ENCODE measurements at regions not wholly inside any gene's neighbourhood (a gene's known extent, or its start where the extent isn't known, plus 50 kb on each side); places are given as distances from the start of the nearest gene placed in this dataset.

DNA sequence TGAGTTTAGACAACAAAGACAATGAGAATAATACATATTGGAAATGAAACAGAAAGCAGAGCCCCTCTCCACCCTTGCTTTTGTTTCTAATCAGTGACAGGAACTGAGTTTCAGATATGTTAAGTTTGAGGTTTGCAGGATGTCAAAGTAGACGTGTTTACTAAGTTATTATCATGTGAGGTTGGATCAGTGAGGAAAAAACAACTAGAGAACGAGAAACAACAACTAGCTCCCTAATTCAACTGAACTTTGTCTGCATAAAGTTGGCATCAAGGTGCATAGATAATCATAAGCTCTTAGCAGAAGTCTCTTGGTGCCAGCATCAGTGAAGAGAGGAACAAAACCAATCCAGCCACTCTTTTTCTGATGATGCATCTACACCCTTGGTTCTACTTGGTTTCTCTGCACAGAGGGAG lies 491.1 kb upstream of the NR2F2 start:
- peak overlapping the region; percentile 91 for H3K27ac ChIP-seq (ENCODE audit: low read length)
- H3K9me2 ChIP-seq (replicated peaks; ENCODE audit: insufficient read depth, low read length) = no peaks in the 10 kb centered on the region
- H3K79me2 ChIP-seq (ENCODE audit: low read length) = no peaks in the 10 kb centered on the region
- peak; percentile 85 for DNase-seq
- peaks cover 41% of the 10 kb centered on the region for H3K4me1 ChIP-seq (ENCODE audit: low read length)
- peak overlapping the region; percentile 62 for H3K4me2 ChIP-seq (ENCODE audit: low read depth, low read length)
- TF ChIP-seq EZH2 (optimal IDR thresholded peaks at IDR 0.05; ENCODE audit: low read depth, low read length) = no peak
- no peak for TF ChIP-seq CTCF (IDR thresholded peaks at IDR 0.05; ENCODE audit: low read length)
- TF ChIP-seq EZH2phosphoT487 (IDR thresholded peaks at IDR 0.05; ENCODE audit: low read length) = no peak
- H3K9me3 ChIP-seq (replicated peaks; ENCODE audit: insufficient read depth, low read length) = no peaks in the 10 kb centered on the region
- H4K20me1 ChIP-seq (ENCODE audit: insufficient read depth, low read length) = no peaks in the 10 kb centered on the region
- H2AFZ ChIP-seq (ENCODE audit: low read length) = peak overlapping the region; percentile 9
- no peaks in the 10 kb centered on the region for H3K27me3 ChIP-seq (replicated peaks; ENCODE audit: insufficient read depth, low read length)
- H3K36me3 ChIP-seq (replicated peaks; ENCODE audit: insufficient read depth, low read length) = no peaks in the 10 kb centered on the region
- peak overlapping the region; percentile 29; the same call in 1 of the 2 replicates for H3K4me3 ChIP-seq (ENCODE audit: low read length)
- peaks cover 11% of the 10 kb centered on the region for H3F3A ChIP-seq (ENCODE audit: insufficient read depth, low read length)
- H3K9ac ChIP-seq (ENCODE audit: low read length) = peak overlapping the region; percentile 14; the same call in 1 of the 2 replicates

GRCh38 chr15:95840004-95840403 lies 490.5 kb upstream of the NR2F2 start:
- DNase-seq = no peak
- H3K79me2 ChIP-seq (ENCODE audit: low read length) = no peaks in the 10 kb centered on the region
- peak overlapping the region; percentile 24 for H2AFZ ChIP-seq (ENCODE audit: low read length)
- H3K27me3 ChIP-seq (replicated peaks; ENCODE audit: insufficient read depth, low read length) = no peaks in the 10 kb centered on the region
- H3K27ac ChIP-seq (ENCODE audit: low read length) = peak overlapping the region; percentile 91
- H3K9me2 ChIP-seq (replicated peaks; ENCODE audit: insufficient read depth, low read length) = no peaks in the 10 kb centered on the region
- H3F3A ChIP-seq (ENCODE audit: insufficient read depth, low read length) = peaks cover 11% of the 10 kb centered on the region
- peaks cover 41% of the 10 kb centered on the region for H3K4me1 ChIP-seq (ENCODE audit: low read length)
- no peaks in the 10 kb centered on the region for H3K36me3 ChIP-seq (replicated peaks; ENCODE audit: insufficient read depth, low read length)
- H3K4me3 ChIP-seq (ENCODE audit: low read length) = no peak overlapping the region
- peak overlapping the region; percentile 14; the same call in 1 of the 2 replicates for H3K9ac ChIP-seq (ENCODE audit: low read length)
- H4K20me1 ChIP-seq (ENCODE audit: insufficient read depth, low read length) = no peaks in the 10 kb centered on the region
- H3K4me2 ChIP-seq (ENCODE audit: low read depth, low read length) = peak overlapping the region; percentile 62; the same call in 1 of the 2 replicates
- no peak for TF ChIP-seq EZH2phosphoT487 (IDR thresholded peaks at IDR 0.05; ENCODE audit: low read length)
- TF ChIP-seq CTCF (IDR thresholded peaks at IDR 0.05; ENCODE audit: low read length) = no peak
- no peak for TF ChIP-seq EZH2 (optimal IDR thresholded peaks at IDR 0.05; ENCODE audit: low read depth, low read length)
- no peaks in the 10 kb centered on the region for H3K9me3 ChIP-seq (replicated peaks; ENCODE audit: insufficient read depth, low read length)

GRCh38 chr15:95840855-95841254 lies 489.6 kb upstream of the NR2F2 start:
- H3K27me3 ChIP-seq (replicated peaks; ENCODE audit: insufficient read depth, low read length) = no peaks in the 10 kb centered on the region
- H3K4me3 ChIP-seq (ENCODE audit: low read length) = no peak overlapping the region
- TF ChIP-seq CTCF (IDR thresholded peaks at IDR 0.05; ENCODE audit: low read length) = no peak
- H3K4me2 ChIP-seq (ENCODE audit: low read depth, low read length) = no peak overlapping the region
- no peaks in the 10 kb centered on the region for H3K9me3 ChIP-seq (replicated peaks; ENCODE audit: insufficient read depth, low read length)
- no peaks in the 10 kb centered on the region for H3K79me2 ChIP-seq (ENCODE audit: low read length)
- no peak for DNase-seq
- peak overlapping the region; percentile 91; the same call in 1 of the 2 replicates for H3K27ac ChIP-seq (ENCODE audit: low read length)
- peaks cover 11% of the 10 kb centered on the region for H3F3A ChIP-seq (ENCODE audit: insufficient read depth, low read length)
- H4K20me1 ChIP-seq (ENCODE audit: insufficient read depth, low read length) = no peaks in the 10 kb centered on the region
- H3K36me3 ChIP-seq (replicated peaks; ENCODE audit: insufficient read depth, low read length) = no peaks in the 10 kb centered on the region
- H2AFZ ChIP-seq (ENCODE audit: low read length) = peak overlapping the region; percentile 24; the same call in 1 of the 2 replicates
- H3K9ac ChIP-seq (ENCODE audit: low read length) = no peak overlapping the region
- no peaks in the 10 kb centered on the region for H3K9me2 ChIP-seq (replicated peaks; ENCODE audit: insufficient read depth, low read length)
- peaks cover 41% of the 10 kb centered on the region for H3K4me1 ChIP-seq (ENCODE audit: low read length)

All from MM.1S (cell line).